Immature natural killer cell (primary cell): ENCODE measurements at regions not wholly inside any gene's neighbourhood (a gene's known extent, or its start where the extent isn't known, plus 50 kb on each side); places are given as distances from the start of the nearest gene placed in this dataset.

Experiments used
- DNase-seq, 3 donors: peaks; one replicate each; pipeline ENCODE4 v3.0.0; 2022; ENCODE audit warnings: mixed read lengths in 1 of 3
- H3K27ac Mint-ChIP-seq, 6 donors: one replicate each; pipeline ENCODE4 v1.8.0; 2020; ENCODE audit warnings: mixed read lengths in 6 of 6, mild to moderate bottlenecking in 5 of 6, inconsistent platforms in 4 of 6, moderate library complexity in 3 of 6
- H3K27me3 Mint-ChIP-seq, 3 donors: one replicate each; pipeline ENCODE4 v1.8.0; 2020 to 2021; ENCODE audit warnings: low read depth in 3 of 3, mild to moderate bottlenecking in 3 of 3, mixed read lengths in 3 of 3, moderate library complexity in 3 of 3, inconsistent platforms in 1 of 3
- H3K36me3 Mint-ChIP-seq, 3 donors: one replicate each; pipeline ENCODE4 v1.8.0; 2020; ENCODE audit warnings: mixed read lengths in 3 of 3, inconsistent platforms in 2 of 3, mild to moderate bottlenecking in 2 of 3
- H3K4me1 Mint-ChIP-seq, 2 donors: one replicate each; pipeline ENCODE4 v1.8.0; 2020; ENCODE audit warnings: inconsistent platforms in 2 of 2, mild to moderate bottlenecking in 2 of 2, mixed read lengths in 2 of 2, moderate library complexity in 1 of 2
- H3K4me3 Mint-ChIP-seq, 5 donors: one replicate each; pipeline ENCODE4 v1.8.0; 2020; ENCODE audit warnings: mild to moderate bottlenecking in 5 of 5, mixed read lengths in 5 of 5, inconsistent platforms in 3 of 5, moderate library complexity in 3 of 5
- H3K9me3 Mint-ChIP-seq, 6 donors: one replicate each; pipeline ENCODE4 v1.8.0; 2020; ENCODE audit warnings: mild to moderate bottlenecking in 6 of 6, mixed read lengths in 6 of 6, inconsistent platforms in 4 of 6, moderate library complexity in 3 of 6

- Mint-ChIP-seq H3K27ac (no peak overlapping the region), H3K4me3 (no peak overlapping the region), H3K9me3 (peaks cover 0 to 2% (median 0%) of the 10 kb centered on the region in 6 donors), H3K27me3 (peaks cover 3 to 10% (median 4%) of the 10 kb centered on the region in 3 donors), H3K36me3 (no peaks in the 10 kb centered on the region), H3K4me1 (no peaks in the 10 kb centered on the region)
- no peak for DNase-seq
Observed at GRCh38 chr17:10894220-10894619, 56.3 kb upstream of the PIRT start.

- no peak for DNase-seq
- Mint-ChIP-seq H3K4me1 (no peaks in the 10 kb centered on the region), H3K9me3 (peaks cover 0 to 2% (median 0%) of the 10 kb centered on the region in 6 donors), H3K27ac (no peak overlapping the region), H3K27me3 (peaks cover 3 to 6% (median 6%) of the 10 kb centered on the region in 3 donors), H3K4me3 (no peak overlapping the region), H3K36me3 (no peaks in the 10 kb centered on the region)
Observed at GRCh38 chr17:10888858-10889257, 51.0 kb upstream of the PIRT start.
